ENCODE measurements at regions not wholly inside any gene's neighbourhood (a gene's known extent, or its start where the extent isn't known, plus 50 kb on each side); places are given as distances from the start of the nearest gene placed in this dataset.

- TF ChIP-seq CTCF (conservative IDR thresholded peaks at IDR 0.05; ENCODE audit: low read depth, low read length) = no peak
- TF ChIP-seq EZH2 (IDR thresholded peaks at IDR 0.05; ENCODE audit: borderline replicate concordance, low read depth, low read length, poor library complexity, severe bottlenecking) = no peak
Measured at GRCh38 chr10:78302739-78302988, 269.0 kb downstream of the RPS24 start.
